ENCODE measurements at regions not wholly inside any gene's neighbourhood (a gene's known extent, or its start where the extent isn't known, plus 50 kb on each side); places are given as distances from the start of the nearest gene placed in this dataset.

DNA sequence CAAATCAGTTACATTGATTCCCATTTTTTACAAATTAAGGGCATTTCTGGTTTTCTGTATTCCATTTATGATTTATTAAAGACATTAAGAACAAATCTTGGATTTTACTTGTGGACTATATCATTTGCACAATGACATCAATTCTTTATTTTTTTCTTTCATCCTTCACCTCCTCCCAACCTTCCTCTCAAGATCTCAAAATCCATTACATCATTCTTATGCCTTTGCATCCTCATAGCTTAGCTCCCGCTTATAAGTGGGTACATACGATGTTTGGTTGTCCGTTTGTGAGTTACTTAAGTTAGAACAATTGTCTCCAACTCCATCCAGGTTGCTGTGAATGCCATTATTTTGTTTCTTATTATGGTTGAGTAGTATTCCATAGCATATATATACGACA is 752.8 kb downstream of the CD109 start:
- no peak overlapping the region for H3K4me2 ChIP-seq (ENCODE audit: low read length)
- TF ChIP-seq CTCF (conservative IDR thresholded peaks at IDR 0.05; ENCODE audit: low read depth, low read length) (no peak), EZH2phosphoT487 (IDR thresholded peaks at IDR 0.05; ENCODE audit: borderline replicate concordance, low read length) (no peak), EZH2 (IDR thresholded peaks at IDR 0.05; ENCODE audit: low read length, unreplicated experiment) (no peak)
- H3K4me1 ChIP-seq (ENCODE audit: insufficient read depth, low read length), result no peaks in the 10 kb centered on the region; the same call in 1 of the 2 replicates
- no peak overlapping the region for H3K4me3 ChIP-seq (ENCODE audit: low read length)
- ChIA-PET CTCF (no interaction called here), POLR2A (ENCODE audit: unreplicated experiment) (no interaction called here)
- H3K36me3 ChIP-seq (ENCODE audit: low read depth, low read length), result no peaks in the 10 kb centered on the region
- DNase-seq, result no peak
- no peaks in the 10 kb centered on the region for H3K9me3 ChIP-seq (ENCODE audit: low read length)
- H3K9ac ChIP-seq (ENCODE audit: low read length), result no peak overlapping the region
- no peak overlapping the region for H3K27ac ChIP-seq (ENCODE audit: low read length)
- no peaks in the 10 kb centered on the region for H3K9me2 ChIP-seq (replicated peaks; ENCODE audit: low read length)
- H2AFZ ChIP-seq (ENCODE audit: low read length), result no peak overlapping the region
- ATAC-seq, result no peak
- no TSS peak for BruUV-seq (replicated peaks)
- no peaks in the 10 kb centered on the region for H4K20me1 ChIP-seq (ENCODE audit: low read length)
- H3K27me3 ChIP-seq (ENCODE audit: low read length), result no peaks in the 10 kb centered on the region
- no peaks in the 10 kb centered on the region for H3F3A ChIP-seq (ENCODE audit: low read length, unreplicated experiment)
- intact Hi-C loops (cut with micrococcal nuclease), result no loop called here
- H3K79me2 ChIP-seq (ENCODE audit: low read length), result no peaks in the 10 kb centered on the region

DNA sequence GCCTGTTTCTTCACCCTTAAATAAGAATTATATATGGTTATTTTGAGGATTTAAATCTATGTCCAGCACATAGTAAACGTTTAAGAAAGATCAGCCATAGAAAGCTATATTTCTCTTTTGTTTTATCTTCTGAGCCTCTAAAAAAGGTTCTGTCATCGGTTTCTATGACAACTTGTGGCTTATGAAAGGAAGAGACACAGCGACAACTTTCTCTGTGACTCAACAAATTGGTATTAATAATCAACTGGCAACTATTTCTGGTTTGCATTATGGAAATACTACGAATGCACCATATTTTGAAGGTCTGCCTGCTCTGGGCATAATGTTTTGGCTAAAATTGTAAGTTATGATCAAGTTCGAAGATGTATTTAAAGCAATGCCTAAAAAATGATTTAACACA is 751.0 kb downstream of the CD109 start:
- no TSS peak for BruUV-seq (replicated peaks)
- no peak for ATAC-seq
- POLR2A ChIA-PET (ENCODE audit: unreplicated experiment), result no interaction called here

More for the DNA sequence above, 751.0 kb downstream of the CD109 start:
- no peak overlapping the region for H3K4me3 ChIP-seq (ENCODE audit: low read length)
- CTCF ChIA-PET, result no interaction called here
- no peaks in the 10 kb centered on the region for H3K9me2 ChIP-seq (replicated peaks; ENCODE audit: low read length)
- H3F3A ChIP-seq (ENCODE audit: low read length, unreplicated experiment), result no peaks in the 10 kb centered on the region
- intact Hi-C loops (cut with micrococcal nuclease), result no loop called here
- no peak overlapping the region for H3K9ac ChIP-seq (ENCODE audit: low read length)
- H3K4me2 ChIP-seq (ENCODE audit: low read length), result no peak overlapping the region
- no peaks in the 10 kb centered on the region for H3K36me3 ChIP-seq (ENCODE audit: low read depth, low read length)
- H4K20me1 ChIP-seq (ENCODE audit: low read length), result no peaks in the 10 kb centered on the region
- no peaks in the 10 kb centered on the region for H3K9me3 ChIP-seq (ENCODE audit: low read length)
- no peaks in the 10 kb centered on the region; the same call in 1 of the 2 replicates for H3K4me1 ChIP-seq (ENCODE audit: insufficient read depth, low read length)
- TF ChIP-seq EZH2phosphoT487 (IDR thresholded peaks at IDR 0.05; ENCODE audit: borderline replicate concordance, low read length) (no peak), CTCF (conservative IDR thresholded peaks at IDR 0.05; ENCODE audit: low read depth, low read length) (no peak), EZH2 (IDR thresholded peaks at IDR 0.05; ENCODE audit: low read length, unreplicated experiment) (no peak)
- no peaks in the 10 kb centered on the region for H3K79me2 ChIP-seq (ENCODE audit: low read length)
- no peak overlapping the region for H3K27ac ChIP-seq (ENCODE audit: low read length)
- H3K27me3 ChIP-seq (ENCODE audit: low read length), result no peaks in the 10 kb centered on the region
- DNase-seq, result peak; percentile 47
- H2AFZ ChIP-seq (ENCODE audit: low read length), result no peak overlapping the region
